Natural killer cell (primary cell): ENCODE measurements at regions not wholly inside any gene's neighbourhood (a gene's known extent, or its start where the extent isn't known, plus 50 kb on each side); places are given as distances from the start of the nearest gene placed in this dataset.

Experiments used
- ATAC-seq, 3 donors: fragments of 150-1000 bp in 2 of 3; fragments of 200-7000 bp in 1 of 3; cut with Tn5 transposase; 1 replicate in 1 of 3; 2 replicates in 2 of 3; pipeline ENCODE4 v1.10.0; 2021; ENCODE audit warnings: mild to moderate bottlenecking in 2 of 3, moderate library complexity in 2 of 3
- DNase-seq, 2 donors: peaks; one replicate each; pipeline versions ENCODE4 v3.0.0 to v3.0.0-alpha.2; 2013 to 2021; ENCODE audit warnings: mixed read lengths in 1 of 2
- H3K27ac ChIP-seq: one replicate; pipeline ENCODE4 v1.5.1; 2013; ENCODE audit warnings: mild to moderate bottlenecking, low read length
- H3K27me3 ChIP-seq: one replicate; pipeline ENCODE4 v1.6.1; 2013; ENCODE audit warnings: low read length; ENCODE audit not compliant: control insufficient read depth, insufficient read depth
- H3K36me3 ChIP-seq: one replicate; pipeline ENCODE4 v1.6.1; 2013; ENCODE audit warnings: low read length; ENCODE audit not compliant: control insufficient read depth, insufficient read depth
- H3K4me1 ChIP-seq: one replicate; pipeline ENCODE4 v1.6.1; 2013; ENCODE audit warnings: low read length; ENCODE audit not compliant: control insufficient read depth, insufficient read depth
- H3K4me3 ChIP-seq: one replicate; pipeline ENCODE4 v1.5.1; 2013; ENCODE audit warnings: low read length
- H3K9me3 ChIP-seq: one replicate; pipeline ENCODE4 v1.6.1; 2013; ENCODE audit warnings: low read length; ENCODE audit not compliant: control insufficient read depth, insufficient read depth
- H3K27ac Mint-ChIP-seq, 2 donors: one replicate each; pipeline ENCODE4 v1.8.0; 2022; ENCODE audit warnings: mild to moderate bottlenecking in 2 of 2, mixed read lengths in 2 of 2, moderate library complexity in 1 of 2
- H3K27me3 Mint-ChIP-seq, 2 donors: one replicate each; pipeline ENCODE4 v1.8.0; 2022; ENCODE audit warnings: low read depth in 2 of 2, mixed read lengths in 2 of 2
- H3K36me3 Mint-ChIP-seq: one replicate; pipeline ENCODE4 v1.8.0; 2022; ENCODE audit warnings: mixed read lengths
- H3K4me1 Mint-ChIP-seq, 2 donors: one replicate each; pipeline ENCODE4 v1.8.0; 2022; ENCODE audit warnings: mixed read lengths in 2 of 2
- H3K4me3 Mint-ChIP-seq: one replicate; pipeline ENCODE4 v1.8.0; 2022; ENCODE audit warnings: mild to moderate bottlenecking, moderate library complexity, mixed read lengths
- H3K9me3 Mint-ChIP-seq, 2 donors: one replicate each; pipeline ENCODE4 v1.8.0; 2022; ENCODE audit warnings: mixed read lengths in 2 of 2
- WGBS: methylation state at CpG from one replicate; pipeline ENCODE4 v1.1.7; 2013; ENCODE audit warnings: missing lambda C conversion rate; ENCODE audit not compliant: insufficient coverage; 5-methylcytosine and 5-hydroxymethylcytosine counted together
- intact Hi-C: fragments of 100-400 bp; cut with micrococcal nuclease; formaldehyde crosslinking; loops from one replicate; pipeline ENCODE4 v1.14.2; 2022
- TF ChIP-seq, protein P1 (sequence below): fragments of 200-600 bp; IDR thresholded peaks from one replicate; pipeline ENCODE4 v1.8.0; 2022; ENCODE audit warnings: antibody characterized with exemption

DNA sequence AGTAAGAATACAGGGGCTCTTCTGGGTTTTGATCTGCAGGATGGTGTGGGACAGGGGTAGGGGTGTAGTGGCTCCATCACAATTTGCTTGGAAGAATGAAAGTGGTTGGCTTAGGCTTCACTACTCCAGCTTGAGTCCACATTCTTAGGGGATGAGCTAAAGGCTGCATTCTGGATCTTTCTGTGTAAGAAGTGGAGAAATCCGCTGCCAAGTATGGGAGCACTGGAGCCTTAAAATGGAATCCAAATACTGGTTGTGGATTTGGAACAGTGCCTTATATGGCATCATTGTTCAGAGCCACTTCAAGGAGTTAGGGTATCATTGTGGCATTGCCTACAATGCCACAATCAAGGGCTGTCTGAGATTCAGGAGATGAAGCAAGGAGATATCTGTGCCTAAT is 187.1 kb downstream of the LMO4 start:
- Histone ChIP-seq H3K27me3 (no peaks in the 10 kb centered on the region), H3K9me3 (no peaks in the 10 kb centered on the region)
- ATAC-seq: no peak

DNA sequence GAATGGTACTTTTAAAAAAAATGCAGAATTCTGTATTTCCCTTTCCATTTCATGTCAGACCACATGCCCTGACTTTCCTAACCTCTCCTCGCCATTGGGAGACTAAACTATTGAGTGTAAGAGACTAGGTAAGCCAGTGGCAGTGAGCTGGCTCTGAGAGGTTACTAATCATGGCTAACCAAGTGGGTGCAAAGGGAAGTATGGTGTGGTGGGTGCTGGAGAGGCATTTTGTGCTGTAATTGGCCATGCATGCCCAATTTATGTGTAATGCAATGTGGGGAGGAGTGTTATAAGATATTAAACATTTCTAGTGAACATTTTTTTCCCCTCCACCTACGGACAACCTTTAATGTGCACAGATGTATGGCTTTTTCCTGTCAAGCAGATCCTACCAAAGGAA is 190.1 kb downstream of the LMO4 start:
- Mint-ChIP-seq H3K27me3 (peaks cover 7% of the 10 kb centered on the region in 2 donors), H3K36me3 (no peaks in the 10 kb centered on the region), H3K9me3 (no peaks in the 10 kb centered on the region), H3K4me3 (no peak overlapping the region), H3K4me1 (no peaks in the 10 kb centered on the region), H3K27ac (no peak overlapping the region)
- 60% methylated on average over 2 of the region's 2 CpGs for WGBS
- TF ChIP-seq, protein P1, sequence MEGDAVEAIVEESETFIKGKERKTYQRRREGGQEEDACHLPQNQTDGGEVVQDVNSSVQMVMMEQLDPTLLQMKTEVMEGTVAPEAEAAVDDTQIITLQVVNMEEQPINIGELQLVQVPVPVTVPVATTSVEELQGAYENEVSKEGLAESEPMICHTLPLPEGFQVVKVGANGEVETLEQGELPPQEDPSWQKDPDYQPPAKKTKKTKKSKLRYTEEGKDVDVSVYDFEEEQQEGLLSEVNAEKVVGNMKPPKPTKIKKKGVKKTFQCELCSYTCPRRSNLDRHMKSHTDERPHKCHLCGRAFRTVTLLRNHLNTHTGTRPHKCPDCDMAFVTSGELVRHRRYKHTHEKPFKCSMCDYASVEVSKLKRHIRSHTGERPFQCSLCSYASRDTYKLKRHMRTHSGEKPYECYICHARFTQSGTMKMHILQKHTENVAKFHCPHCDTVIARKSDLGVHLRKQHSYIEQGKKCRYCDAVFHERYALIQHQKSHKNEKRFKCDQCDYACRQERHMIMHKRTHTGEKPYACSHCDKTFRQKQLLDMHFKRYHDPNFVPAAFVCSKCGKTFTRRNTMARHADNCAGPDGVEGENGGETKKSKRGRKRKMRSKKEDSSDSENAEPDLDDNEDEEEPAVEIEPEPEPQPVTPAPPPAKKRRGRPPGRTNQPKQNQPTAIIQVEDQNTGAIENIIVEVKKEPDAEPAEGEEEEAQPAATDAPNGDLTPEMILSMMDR: no peak
- Histone ChIP-seq H3K36me3 (no peaks in the 10 kb centered on the region), H3K9me3 (no peaks in the 10 kb centered on the region), H3K4me3 (no peak overlapping the region), H3K27ac (no peak overlapping the region), H3K27me3 (no peaks in the 10 kb centered on the region), H3K4me1 (no peaks in the 10 kb centered on the region)
- intact Hi-C loops: no loop called here
- no peak for ATAC-seq
- no peak for DNase-seq

More for the DNA sequence above, 187.1 kb downstream of the LMO4 start:
- Mint-ChIP-seq H3K4me3 (no peak overlapping the region), H3K36me3 (no peaks in the 10 kb centered on the region), H3K9me3 (no peaks in the 10 kb centered on the region), H3K27me3 (peaks cover 6 to 7% of the 10 kb centered on the region in 2 donors), H3K4me1 (no peaks in the 10 kb centered on the region), H3K27ac (no peak overlapping the region)
- intact Hi-C loops: no loop called here
- Histone ChIP-seq H3K27ac (no peak overlapping the region), H3K4me3 (no peak overlapping the region), H3K4me1 (no peaks in the 10 kb centered on the region), H3K36me3 (no peaks in the 10 kb centered on the region)
- TF ChIP-seq, protein P1: no peak
- 92% methylated on average over 1 of the region's 1 CpG for WGBS
- DNase-seq: no peak

DNA sequence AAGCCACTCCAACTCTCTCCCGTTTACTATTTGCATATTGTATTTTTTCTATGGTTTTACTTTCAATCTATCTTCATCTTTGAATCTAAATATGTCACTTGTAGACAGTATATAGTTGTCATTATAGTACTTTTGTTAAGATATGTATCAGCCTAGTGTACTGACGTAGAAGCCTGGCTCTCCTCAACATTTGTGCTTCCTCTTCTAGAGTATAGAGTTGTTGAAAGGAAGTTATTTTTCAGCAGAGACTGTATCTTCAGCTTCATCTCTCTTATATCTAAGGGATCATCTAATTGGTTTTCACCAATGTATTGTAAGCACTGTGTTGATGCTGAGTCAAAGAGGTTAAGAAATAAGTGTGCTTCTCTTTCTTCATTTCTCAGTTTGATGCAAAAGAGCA is 192.8 kb downstream of the LMO4 start:
- ATAC-seq (peak in 1 of 3 donors; percentile 80), DNase-seq (no peak)
- no peak overlapping the region for H3K27ac ChIP-seq
- H3K9me3 Mint-ChIP-seq: no peaks in the 10 kb centered on the region
- TF ChIP-seq, protein P1: no peak
- no peaks in the 10 kb centered on the region for H3K27me3 ChIP-seq
- H3K4me3 Mint-ChIP-seq: no peak overlapping the region
- H3K27ac Mint-ChIP-seq: no peak overlapping the region
- no peaks in the 10 kb centered on the region for H3K9me3 ChIP-seq
- peaks cover 8 to 10% of the 10 kb centered on the region in 2 donors for H3K27me3 Mint-ChIP-seq
- H3K4me1 Mint-ChIP-seq: no peaks in the 10 kb centered on the region
- H3K36me3 ChIP-seq: no peaks in the 10 kb centered on the region
- intact Hi-C loops: no loop called here
- H3K4me3 ChIP-seq: no peak overlapping the region
- H3K36me3 Mint-ChIP-seq: no peaks in the 10 kb centered on the region
- H3K4me1 ChIP-seq: no peaks in the 10 kb centered on the region
- WGBS: no CpG with 5 or more reads among the region's 2 CpGs

DNA sequence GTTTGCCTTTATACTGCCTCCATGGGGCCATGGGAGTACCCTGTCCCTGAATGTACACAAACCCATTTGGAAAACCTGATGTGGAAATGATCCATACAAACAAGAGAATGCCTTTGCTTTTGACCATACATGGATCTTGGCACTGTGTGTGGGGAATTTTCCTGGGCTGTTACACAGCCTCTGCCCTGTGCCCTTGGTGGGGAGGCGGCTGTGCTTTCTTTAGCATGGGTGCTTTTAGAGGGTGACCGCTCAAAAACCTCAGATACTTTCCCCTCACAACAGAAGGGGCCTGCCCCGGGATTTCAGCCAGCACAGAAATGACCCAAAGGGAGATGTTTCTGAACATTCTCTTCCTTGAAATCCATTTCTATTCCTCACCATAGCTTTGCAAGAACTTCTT is 194.8 kb downstream of the LMO4 start:
- Histone ChIP-seq H3K27ac (no peak overlapping the region), H3K27me3 (no peaks in the 10 kb centered on the region), H3K9me3 (no peaks in the 10 kb centered on the region), H3K4me1 (no peaks in the 10 kb centered on the region), H3K4me3 (no peak overlapping the region), H3K36me3 (no peaks in the 10 kb centered on the region)
- Mint-ChIP-seq H3K4me1 (no peaks in the 10 kb centered on the region), H3K27me3 (peaks cover 5 to 10% of the 10 kb centered on the region in 2 donors), H3K27ac (no peak overlapping the region), H3K36me3 (no peaks in the 10 kb centered on the region), H3K4me3 (no peak overlapping the region), H3K9me3 (no peaks in the 10 kb centered on the region)
- 94% methylated on average over 3 of the region's 3 CpGs for WGBS
- DNase-seq: no peak
- no peak for ATAC-seq
- TF ChIP-seq, protein P1: no peak
- intact Hi-C loops: no loop called here
